ENCODE measurements at regions not wholly inside any gene's neighbourhood (a gene's known extent, or its start where the extent isn't known, plus 50 kb on each side); places are given as distances from the start of the nearest gene placed in this dataset.

GRCh38 chr4:66340286-66340893 is 670.1 kb upstream of the EPHA5 start:
- TF ChIP-seq CTCF (IDR thresholded peaks at IDR 0.05) = no peak
- no peak for TF ChIP-seq POLR2A (IDR thresholded peaks at IDR 0.05)

Data from breast epithelium (tissue), 3 donors.